ENCODE measurements at regions not wholly inside any gene's neighbourhood (a gene's known extent, or its start where the extent isn't known, plus 50 kb on each side); places are given as distances from the start of the nearest gene placed in this dataset.

GRCh38 chr18:27838225-27838624 lies 338.7 kb downstream of the CDH2 start:
- Histone ChIP-seq H3K9me3 (no peaks in the 10 kb centered on the region), H3K4me1 (ENCODE audit: low read depth) (no peaks in the 10 kb centered on the region), H3K36me3 (ENCODE audit: low read depth) (no peaks in the 10 kb centered on the region), H3K4me3 (no peak overlapping the region)
- ATAC-seq: no peak
- TF ChIP-seq, protein P1, sequence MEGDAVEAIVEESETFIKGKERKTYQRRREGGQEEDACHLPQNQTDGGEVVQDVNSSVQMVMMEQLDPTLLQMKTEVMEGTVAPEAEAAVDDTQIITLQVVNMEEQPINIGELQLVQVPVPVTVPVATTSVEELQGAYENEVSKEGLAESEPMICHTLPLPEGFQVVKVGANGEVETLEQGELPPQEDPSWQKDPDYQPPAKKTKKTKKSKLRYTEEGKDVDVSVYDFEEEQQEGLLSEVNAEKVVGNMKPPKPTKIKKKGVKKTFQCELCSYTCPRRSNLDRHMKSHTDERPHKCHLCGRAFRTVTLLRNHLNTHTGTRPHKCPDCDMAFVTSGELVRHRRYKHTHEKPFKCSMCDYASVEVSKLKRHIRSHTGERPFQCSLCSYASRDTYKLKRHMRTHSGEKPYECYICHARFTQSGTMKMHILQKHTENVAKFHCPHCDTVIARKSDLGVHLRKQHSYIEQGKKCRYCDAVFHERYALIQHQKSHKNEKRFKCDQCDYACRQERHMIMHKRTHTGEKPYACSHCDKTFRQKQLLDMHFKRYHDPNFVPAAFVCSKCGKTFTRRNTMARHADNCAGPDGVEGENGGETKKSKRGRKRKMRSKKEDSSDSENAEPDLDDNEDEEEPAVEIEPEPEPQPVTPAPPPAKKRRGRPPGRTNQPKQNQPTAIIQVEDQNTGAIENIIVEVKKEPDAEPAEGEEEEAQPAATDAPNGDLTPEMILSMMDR (IDR thresholded peaks at IDR 0.05): no peak
- intact Hi-C loops (cut with DNase I, micrococcal nuclease): no loop called here
- DNase-seq: no peak

DNA sequence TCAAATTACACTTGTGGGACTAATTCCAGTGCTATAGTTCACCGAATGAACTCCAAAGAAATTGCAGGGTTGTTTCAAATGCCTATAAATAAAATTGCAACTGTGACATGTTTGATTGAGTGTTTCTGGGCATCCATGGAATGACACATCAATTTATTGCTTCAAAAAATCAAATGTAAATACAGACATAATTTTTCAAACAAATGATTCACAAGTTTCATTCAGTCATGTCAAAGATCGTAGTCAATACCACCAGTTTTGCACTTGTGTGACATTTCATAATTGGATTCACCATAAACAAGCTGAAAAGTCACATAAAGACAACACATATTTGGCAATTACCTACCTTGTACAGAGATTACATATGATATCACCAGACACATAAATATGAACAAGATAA lies 350.8 kb downstream of the CDH2 start:
- intact Hi-C loops (cut with DNase I, micrococcal nuclease): no loop called here
- Histone ChIP-seq H3K9me3 (no peaks in the 10 kb centered on the region), H3K36me3 (ENCODE audit: low read depth) (no peaks in the 10 kb centered on the region), H3K4me3 (no peak overlapping the region), H3K4me1 (ENCODE audit: low read depth) (no peaks in the 10 kb centered on the region)
- DNase-seq (no peak), ATAC-seq (no peak)
- TF ChIP-seq, protein P1 (IDR thresholded peaks at IDR 0.05): no peak

DNA sequence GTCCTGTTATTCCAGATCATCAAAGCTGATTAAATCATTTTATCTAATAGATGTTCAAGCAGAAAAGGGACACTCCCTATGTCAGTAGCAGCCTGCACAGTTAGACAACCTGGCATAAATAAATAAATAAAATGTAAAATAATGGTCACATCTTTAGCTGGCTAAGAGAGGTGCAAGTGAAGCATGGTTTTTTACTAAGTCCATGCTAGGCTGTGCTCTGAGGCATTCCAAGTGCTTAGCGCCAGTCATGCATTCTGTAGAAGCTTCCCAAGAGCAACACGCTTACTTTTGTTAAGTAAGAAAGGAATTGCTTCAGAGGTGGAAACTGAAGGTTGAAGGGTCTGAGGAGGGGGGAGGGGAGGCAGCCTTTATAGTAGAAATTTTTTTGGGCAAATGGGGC lies 351.2 kb downstream of the CDH2 start:
- no peaks in the 10 kb centered on the region for H3K36me3 ChIP-seq (ENCODE audit: low read depth)
- DNase-seq (no peak), ATAC-seq (no peak)
- H3K4me3 ChIP-seq: no peak overlapping the region
- TF ChIP-seq, protein P1 (IDR thresholded peaks at IDR 0.05): no peak
- no peaks in the 10 kb centered on the region for H3K4me1 ChIP-seq (ENCODE audit: low read depth)
- intact Hi-C loops (cut with DNase I, micrococcal nuclease): no loop called here
- no peaks in the 10 kb centered on the region for H3K9me3 ChIP-seq

DNA sequence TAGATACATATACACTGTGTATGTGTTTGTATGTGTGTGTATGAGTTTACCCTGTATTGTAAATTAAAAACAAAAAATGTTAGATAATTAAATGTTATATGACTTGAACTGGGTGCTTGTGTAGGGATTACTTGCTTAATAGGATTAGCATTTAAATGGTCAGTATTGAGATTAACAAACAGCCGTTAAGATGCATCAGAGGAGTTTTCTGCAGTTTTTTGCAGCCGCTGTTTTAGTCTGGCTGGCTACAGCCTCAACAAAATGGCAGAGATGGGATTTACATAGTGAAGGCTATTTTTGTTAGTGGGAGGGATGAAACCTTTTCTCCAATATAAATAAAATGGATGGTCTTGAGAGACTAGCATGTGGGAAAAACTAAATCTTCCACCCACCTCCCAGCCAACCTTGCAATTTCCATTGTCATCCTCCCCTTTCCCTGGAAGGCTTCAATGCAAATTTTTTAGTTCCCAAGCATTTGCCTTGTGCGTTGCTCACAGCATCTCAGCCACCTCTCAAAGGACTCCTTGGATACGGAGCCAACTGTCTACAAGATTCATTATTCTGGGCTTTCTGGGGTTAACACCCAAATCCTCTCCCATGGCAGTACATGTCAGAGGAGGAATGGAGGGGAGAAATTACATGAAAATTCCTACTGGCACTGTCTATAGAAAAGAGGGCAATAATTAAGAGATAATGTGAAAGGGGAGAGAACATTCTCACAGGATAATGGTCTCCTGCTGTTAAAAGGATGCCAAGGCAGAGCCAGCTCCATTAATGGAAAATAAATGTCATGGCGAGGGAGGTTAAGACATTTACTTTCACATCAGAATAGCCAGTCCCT lies 351.9 kb downstream of the CDH2 start:
- DNase-seq (no peak), ATAC-seq (no peak)
- no peak overlapping the region for H3K4me3 ChIP-seq
- no peaks in the 10 kb centered on the region for H3K9me3 ChIP-seq
- H3K4me1 ChIP-seq (ENCODE audit: low read depth): no peaks in the 10 kb centered on the region
- TF ChIP-seq, protein P1 (IDR thresholded peaks at IDR 0.05): no peak
- intact Hi-C loops (cut with DNase I, micrococcal nuclease): no loop called here
- no peaks in the 10 kb centered on the region for H3K36me3 ChIP-seq (ENCODE audit: low read depth)

- Histone ChIP-seq H3K4me1 (ENCODE audit: low read depth) (no peaks in the 10 kb centered on the region), H3K4me3 (no peak overlapping the region), H3K9me3 (no peaks in the 10 kb centered on the region), H3K36me3 (ENCODE audit: low read depth) (no peaks in the 10 kb centered on the region)
- DNase-seq (no peak), ATAC-seq (no peak)
- intact Hi-C loops (cut with DNase I, micrococcal nuclease): no loop called here
- TF ChIP-seq, protein P1 (IDR thresholded peaks at IDR 0.05): no peak
Measured at GRCh38 chr18:27824275-27824674, 352.7 kb downstream of the CDH2 start.
